Muscle of back (tissue), 3 donors: ENCODE measurements at regions not wholly inside any gene's neighbourhood (a gene's known extent, or its start where the extent isn't known, plus 50 kb on each side); places are given as distances from the start of the nearest gene placed in this dataset.
"Not testable (repeated sequence)": the region's sequence is repeated elsewhere in the genome, so short reads cannot be mapped to it uniquely, and the experiment has no call there.

Source experiments
- DNase-seq, 3 donors: peaks; one replicate each; pipeline versions ENCODE4 v3.0.0 to v3.0.0-alpha.2; 2013

DNA sequence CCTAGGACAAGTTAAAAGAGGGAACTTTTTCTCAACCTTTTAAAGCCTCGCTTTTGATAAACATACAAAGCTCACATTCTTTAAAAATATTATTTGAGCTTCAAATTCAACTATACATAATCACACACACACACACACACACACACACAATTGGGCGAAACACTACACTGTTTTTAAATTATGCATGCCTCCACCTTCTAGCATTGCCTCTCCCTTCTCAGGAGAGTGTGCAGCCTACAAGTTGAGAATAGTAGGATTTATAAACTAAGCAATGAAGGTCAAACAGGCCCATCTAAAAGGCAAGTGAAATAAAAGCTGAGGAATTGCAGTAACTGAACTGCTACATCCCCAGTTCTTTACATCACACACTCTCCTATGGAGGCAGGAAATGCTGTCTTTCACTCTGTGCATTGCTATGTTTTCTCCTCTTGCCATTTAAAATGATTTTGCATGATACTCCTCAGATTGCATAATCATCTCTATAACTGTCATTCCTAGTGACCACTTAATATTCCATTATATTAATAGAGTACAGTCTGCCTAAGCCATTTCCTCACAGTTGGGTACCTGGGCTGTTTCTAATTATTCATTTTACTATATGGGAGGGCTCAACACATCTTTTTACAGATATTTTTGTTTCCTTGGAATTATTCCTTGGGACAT lies 92.5 kb upstream of the KCNE2 start:
- no peak for DNase-seq

DNA sequence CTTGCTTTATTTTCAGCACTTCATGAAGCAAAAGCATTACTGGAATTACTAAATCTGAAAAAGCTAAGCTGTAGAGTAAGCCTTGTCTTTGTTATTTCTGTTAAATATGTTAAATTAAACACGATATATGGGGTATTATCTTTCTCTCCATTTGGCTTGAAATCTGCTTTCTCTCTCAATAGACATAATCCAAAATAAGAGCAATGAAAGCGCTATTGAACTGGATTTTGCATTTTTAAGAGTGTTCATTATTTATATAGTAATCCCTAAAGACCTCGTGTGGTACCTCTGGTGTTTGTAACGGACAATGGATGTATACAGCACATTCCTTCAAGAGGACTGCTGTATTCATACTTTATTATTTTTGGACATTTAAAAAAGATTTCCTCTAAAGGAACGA lies 91.5 kb upstream of the KCNE2 start:
- no peak for DNase-seq

DNA sequence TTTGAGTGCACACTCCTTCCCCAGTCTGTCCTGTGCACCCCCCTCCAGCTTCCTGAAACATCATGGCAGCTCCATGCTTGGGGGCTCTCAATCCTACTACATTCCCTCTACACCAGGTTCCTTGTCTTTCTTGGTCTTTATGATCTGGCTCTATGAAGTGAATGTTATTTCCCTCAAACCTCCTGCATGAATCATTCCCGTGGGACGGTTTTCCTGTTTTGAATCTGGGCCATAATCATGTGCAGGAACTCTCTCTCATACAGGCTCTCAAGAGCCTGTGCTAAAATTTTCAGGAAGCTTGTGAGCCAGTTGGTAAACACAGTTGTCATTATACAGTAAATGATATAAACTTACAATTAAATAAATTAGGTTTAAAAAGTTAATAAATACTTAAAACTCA lies 89.8 kb upstream of the KCNE2 start:
- DNase-seq, result no peak

DNA sequence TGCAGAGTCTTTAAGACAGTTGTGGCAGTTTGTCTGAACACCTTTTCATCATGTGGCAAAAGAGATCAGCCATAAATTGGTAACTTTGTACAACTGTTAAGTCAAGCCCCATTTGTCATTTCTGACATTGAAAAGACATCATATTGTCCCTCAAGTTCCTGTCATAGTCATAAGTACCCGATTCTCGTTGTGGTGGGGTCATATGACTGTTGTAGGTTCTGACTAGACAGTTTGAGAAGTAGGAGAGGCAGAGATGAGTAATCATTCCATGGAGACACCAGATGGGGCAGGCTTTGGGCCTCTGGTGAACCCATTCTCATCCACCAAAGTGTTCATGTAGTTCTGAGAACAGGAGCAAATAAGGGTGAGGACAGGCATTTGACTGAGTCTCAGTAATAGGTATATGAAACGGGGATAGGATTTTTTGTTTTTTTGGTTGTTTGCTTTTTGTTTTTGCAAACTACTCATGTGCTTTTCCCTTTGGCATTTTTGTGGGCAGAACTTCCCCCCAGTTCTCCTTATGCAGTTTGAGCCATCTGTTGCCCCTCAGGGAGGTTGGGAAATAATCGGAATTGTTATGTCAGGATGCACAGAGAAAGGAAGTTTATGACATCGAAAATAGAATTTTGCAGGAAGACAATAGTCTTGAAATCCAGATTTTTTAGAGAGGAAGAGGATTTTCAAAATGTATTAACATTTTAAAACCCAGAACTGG lies 86.9 kb upstream of the KCNE2 start:
- no peak for DNase-seq

DNA sequence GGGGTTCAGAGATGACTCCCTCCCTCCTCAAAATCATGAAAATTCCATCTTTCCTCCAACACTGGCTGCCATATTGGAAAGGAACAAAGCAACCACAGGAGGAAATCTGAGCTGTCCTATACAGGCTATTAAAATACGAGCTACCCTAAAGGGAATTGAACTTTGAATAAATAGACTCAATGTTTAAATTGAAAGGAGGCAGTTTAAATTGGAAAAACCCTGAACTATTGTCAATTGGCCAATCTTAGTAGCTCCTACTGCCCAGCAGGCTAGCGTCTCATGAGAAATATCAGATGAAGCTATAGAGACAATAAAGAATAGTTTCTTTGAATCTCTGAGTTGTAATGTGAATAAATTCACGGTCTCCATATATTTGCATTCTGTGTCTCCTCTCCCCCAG lies 85.4 kb upstream of the KCNE2 start:
- no peak for DNase-seq

DNA sequence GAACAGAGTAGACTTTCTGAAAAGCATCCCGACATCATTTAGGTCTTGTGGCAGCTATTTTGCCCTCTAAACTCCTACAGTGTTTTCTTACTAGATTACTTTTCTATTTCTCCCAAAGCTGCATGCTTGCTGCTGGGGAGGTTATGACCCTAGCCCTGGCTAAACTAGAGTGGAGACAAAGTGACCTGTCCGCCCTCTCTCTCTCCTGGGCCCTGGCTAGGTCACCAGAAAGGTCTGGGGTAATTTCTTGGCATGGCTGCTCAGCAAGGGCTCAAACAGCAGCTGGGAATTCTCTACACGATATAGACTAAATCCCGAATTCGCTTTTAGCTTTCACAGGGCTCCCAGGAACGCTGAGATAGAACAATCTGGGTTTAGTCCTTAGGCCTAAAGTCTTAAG lies 84.5 kb upstream of the KCNE2 start:
- DNase-seq, result no peak

DNA sequence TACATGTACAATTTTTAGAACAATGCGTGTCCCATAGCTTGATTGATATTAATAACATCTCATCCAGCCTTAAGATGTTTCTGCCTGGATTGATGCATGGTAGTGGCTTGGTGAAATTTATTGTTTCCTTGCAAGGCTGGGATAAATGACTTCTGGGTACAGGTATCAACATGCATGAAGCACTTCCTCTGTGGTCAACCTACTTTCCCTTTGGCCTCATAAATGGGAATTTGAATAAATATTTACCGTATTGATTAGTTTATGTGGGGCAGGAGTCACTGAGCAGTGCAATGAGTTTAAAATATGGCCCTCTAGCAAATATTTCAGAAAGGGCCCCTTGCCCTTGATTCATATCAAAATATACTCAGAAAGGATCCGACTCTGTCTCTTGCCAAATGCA lies 83.9 kb upstream of the KCNE2 start:
- no peak for DNase-seq

DNA sequence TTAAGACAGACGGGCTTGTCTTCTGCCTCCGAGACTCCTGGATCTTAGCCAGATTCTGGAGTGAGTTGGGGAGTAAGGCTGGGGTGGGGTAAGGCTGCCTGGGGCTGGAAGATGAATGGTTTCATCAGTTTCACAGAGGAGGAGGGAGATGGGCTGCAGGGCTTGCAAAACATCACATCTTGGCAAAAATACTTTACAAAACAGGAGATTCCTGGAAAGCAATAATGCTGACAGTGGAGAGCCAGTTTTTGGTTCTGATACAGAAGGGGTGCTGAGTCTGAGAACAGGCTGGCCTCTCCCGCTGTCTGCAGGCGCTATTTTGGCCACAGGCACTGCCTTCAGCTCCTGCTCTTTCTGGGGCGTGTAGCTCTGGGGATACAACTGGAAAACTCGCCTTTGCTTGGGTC lies 83.4 kb upstream of the KCNE2 start:
- DNase-seq, result peak; percentile 40 to 89 (median 76)

DNA sequence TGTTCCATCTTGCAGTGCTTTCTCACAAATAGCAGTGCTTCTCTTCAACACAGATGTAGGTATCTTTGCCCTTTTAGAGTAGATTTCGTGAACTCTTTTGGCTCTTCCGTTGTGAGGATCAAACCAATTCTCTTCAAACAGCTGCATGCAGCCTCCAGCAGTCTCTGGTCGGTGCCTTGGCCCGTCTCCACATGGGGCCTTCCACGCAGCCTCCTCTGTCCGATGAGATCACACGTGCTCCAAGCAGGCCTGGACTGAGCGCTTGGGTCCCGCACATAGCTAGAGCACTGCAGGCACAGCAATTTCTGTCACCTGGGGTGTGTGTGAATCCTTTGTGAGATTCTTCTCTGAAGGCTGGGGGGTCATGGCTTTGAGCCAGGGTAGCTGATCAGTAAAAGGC lies 82.8 kb upstream of the KCNE2 start:
- peak in 2 of 3 donors; percentile 73 to 87 for DNase-seq

DNA sequence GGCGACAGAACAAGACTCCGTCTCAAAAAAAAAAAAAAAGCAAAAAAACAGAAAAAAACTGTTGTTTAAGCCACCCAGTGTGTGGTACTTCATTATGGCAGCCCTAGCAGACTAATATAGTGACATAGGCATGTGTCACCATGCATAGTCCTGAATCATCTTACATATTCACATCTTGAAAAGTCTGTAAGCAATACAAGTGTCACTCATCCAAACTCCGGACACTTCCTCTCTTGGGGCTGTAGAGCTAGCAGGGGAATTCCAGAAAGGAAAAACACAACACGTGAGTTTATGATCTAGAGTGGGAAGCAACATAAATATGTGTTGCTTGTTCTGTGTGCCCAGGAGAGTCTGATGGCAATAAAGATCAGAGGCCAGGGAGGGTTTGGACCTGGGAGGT lies 81.6 kb upstream of the KCNE2 start:
- DNase-seq, result no peak

DNA sequence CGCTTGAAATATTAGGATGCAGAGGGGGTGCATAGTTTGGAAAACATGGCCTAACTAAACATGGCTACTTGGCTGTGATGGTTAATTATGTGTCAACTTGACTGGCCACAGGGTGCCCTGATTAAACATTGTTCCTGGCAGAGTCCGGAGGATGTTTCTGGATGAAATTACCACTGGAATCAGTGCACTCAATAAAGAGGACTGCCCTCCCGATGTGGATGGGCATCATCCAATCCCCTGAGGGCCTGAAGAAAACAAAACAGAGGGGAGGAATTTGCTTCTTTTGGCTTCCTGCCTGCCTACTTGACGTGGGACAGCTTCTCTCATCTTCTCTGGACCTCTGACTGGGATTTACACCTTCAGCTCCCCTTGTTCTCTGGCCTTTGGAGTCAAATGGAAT lies 79.1 kb upstream of the KCNE2 start:
- DNase-seq, result no peak

DNA sequence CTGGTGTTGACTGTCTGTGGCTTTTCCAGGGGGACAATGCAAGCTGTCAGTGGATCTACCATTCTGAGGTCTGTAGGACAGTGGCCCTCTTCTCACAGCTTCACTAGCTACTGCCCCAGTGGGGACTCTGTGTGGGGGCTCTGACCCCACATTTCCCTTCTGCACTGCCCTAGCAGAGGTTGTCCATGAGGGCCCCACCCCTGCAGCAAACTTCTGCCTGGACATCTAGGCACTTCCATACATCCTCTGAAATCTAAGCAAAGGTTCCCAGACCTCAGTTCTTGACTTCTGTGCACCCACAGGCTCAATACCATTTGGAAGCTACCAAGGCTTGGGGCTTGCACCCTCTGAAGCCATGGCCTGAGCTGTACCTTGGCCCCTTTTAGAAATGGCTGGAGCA lies 75.8 kb upstream of the KCNE2 start:
- DNase-seq, result not testable (repeated sequence)

DNA sequence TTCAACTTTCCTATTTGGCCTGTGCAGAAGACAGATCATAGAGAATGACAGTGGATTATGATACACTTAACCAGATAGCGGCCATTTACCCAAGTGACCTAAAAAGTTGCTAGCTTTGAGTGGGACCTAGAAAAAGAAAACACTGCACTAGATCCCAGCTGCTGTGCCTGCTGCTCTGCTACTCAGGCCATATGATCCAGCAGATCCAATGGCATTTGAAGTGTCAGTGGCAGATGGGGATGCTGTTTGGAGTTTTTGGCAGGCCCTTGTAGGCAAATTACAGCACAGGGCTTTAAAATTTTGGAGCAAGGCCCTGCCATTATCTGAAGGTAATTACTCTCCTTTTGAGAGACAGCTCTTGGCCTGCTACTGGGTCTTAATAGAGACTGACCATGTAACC lies 74.0 kb upstream of the KCNE2 start:
- no peak for DNase-seq

DNA sequence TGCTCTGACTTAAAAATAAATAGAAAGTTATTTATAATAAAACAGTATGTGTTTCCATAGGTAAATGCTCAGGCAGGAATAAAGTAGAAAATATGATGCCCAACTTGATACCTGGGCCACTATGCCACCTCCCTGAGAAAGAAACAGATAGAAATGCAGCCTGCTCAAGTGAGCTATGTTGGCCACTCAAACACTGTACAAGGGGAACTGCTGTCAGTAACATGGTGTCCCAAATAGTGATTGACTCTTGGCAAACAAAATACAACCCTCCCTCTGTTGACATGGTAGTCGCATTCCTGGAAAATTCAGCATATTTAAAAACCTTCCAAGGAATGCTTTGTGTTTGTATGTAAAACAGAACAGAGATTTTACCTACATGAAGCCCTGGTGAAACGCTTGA lies 66.9 kb upstream of the KCNE2 start:
- no peak for DNase-seq

DNA sequence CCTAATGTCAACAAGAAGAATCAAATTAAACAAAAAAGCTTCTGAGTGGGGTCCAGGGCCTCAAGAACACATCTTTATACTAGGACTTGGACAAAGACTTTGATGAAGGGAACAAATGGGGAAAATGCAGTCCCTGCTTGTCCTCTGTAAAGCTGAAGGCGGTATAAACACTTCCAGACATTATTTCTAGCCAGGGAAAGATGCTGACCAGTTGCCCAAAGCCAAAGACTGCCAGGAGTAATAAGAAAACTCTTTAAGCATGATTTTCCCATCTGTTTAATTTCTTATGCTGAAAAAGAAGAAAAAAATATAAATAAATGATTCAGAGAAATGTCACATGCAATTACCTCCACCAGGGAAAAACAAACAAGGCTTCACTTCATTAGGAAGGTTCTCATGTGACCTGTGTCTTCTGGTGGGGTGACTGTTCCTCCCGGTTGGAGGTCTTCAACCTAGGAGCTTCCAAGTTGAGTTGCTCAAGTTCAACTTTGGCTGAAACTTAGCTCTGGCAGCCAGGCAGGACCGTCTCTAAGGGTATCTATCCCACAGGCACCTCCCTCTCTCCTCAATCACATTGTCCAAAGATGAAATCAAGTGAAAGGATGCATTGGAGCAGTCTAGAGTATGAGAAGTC lies 65.2 kb upstream of the KCNE2 start:
- DNase-seq, result no peak

DNA sequence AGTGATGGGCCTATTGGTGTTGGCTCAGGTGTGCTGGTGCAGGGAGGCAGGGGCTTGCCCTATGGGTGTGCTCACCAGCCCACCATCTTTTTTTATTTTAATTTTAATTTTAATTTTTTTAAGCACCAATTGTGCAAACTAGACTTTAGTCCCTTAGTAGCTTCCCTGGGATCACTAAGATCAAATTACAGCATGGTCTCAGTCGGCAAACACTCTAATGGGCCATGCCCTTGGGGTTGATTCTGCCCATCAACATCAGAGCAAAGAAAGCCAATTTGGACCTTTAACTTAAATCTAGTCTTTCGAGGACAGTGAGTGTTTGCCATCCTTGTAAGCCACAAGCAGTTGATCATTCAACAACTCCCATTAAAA lies 64.7 kb upstream of the KCNE2 start:
- DNase-seq, result no peak

DNA sequence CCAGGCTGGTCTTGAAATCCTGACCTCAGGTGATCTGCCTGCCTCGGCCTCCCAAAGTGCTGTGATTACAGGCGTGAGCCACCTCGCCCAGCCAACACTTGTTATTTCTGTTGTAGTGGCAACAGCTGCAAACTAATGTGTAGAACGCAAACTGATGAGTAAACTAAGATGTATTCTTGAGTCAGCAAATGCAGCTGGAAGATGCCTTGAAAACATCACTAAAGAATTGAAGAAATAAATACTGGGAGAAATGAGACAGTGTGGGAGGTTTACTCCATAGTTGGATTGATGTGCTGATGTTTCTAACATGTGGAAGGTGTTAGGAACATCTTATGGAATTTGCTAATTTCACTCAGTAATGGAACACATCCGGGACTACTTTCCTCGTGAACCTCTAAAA lies 61.3 kb upstream of the KCNE2 start:
- DNase-seq, result no peak

DNA sequence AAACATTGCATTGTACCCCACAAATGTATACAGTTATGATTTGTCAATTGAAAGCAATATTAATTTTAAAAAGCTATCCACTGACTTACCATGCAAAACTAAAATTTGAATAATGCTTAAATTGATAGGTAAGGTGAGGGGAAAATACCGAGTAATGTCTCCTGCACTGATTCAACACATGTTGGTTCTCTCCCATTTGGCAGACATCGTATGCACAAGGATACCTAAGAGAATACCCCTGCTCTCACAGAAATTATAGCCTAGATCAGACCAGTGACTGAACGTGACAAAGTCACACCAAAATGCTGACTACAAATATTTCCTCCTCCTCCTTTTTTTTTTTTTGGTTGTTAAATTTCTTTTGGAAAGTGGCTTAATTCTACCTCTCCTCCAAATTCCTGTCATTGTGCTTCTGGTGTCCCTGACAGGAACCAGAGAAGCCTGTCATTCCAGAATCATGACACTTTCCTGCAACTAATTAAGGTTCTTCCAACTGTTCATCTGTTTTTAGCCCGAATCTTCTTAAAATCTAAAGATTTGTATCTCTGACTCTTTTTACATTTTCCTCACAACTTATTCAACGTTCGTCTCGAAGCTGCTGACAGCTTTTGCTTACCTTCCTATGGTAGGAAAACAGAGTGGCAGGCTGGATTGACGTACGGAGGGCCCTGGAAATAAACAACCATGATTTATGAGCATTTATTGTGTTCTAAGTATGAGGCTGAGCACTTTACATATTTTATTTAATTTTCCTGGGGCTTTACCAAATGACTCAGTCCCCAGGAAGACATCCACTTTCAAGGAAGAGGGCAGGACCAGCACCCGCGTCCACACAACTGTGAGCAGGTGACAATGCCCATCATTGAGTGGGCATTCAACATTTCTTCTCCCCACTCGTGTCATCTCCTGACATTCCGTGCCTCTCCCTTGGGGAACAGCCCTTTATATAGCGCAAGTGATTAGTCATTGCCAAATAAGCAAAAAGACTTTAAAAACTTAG lies 57.9 kb upstream of the KCNE2 start:
- DNase-seq, result no peak

DNA sequence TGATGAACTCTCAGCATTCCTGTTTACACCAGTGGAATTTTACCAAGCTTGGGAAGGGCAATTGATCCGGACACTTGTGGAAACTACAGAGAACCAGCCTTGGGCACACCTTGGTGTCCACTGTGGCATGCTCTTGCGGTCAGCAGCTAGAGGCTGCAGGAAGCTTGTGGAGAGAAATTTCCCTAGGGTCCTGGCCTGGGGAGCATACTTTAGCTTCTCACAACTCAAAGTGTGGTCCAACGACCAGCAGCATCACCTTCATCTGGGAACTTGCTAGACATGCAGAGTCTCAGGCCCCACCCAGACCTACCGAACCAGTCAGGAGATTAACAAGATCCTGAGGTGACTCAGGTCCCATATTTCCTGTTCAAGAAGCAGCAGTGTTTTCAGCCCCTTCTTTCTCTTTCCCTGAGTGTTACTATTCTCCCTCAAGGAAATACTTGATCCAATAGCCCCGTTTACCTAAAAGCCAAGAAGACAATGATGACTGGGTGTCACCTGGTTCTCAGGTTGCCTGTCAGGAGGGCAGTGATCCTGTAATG lies 55.7 kb upstream of the KCNE2 start:
- no peak for DNase-seq

DNA sequence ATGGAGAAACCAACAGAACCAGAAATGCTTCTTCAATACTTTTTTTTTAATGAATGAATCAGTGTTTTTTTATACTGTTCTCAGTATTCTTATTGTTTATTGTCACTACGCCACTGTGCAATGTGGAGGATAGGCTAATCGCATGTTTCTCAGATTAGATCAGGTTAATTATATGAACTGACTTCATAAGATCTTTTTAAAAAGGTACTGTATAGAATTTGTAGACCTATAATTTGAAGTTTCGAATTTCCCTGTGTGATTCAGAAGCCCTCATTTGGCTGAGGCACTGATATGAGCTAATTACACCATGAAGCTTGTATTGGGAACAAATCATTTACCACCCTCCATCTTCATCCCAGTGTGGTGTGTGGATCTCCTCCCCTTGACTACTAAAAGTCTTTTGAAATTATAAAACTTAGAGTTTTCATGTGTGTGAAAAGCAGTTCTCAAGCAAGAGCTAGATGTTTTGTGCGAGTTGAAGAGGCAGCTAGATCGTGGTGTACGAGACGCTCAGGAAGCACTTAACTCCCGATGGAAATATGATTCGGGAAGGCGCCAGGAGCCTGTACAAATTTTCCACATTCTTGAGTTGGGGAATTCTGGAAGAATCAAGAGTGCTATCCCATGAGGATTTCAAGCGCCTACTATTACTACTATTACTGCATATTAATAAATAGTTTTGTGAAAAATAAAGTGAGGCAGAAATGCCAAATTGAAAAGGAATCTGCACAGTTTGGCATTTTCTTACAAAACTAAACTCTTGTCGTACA lies 52.1 kb upstream of the KCNE2 start:
- DNase-seq, result peak in 1 of 3 donors; percentile 48

DNA sequence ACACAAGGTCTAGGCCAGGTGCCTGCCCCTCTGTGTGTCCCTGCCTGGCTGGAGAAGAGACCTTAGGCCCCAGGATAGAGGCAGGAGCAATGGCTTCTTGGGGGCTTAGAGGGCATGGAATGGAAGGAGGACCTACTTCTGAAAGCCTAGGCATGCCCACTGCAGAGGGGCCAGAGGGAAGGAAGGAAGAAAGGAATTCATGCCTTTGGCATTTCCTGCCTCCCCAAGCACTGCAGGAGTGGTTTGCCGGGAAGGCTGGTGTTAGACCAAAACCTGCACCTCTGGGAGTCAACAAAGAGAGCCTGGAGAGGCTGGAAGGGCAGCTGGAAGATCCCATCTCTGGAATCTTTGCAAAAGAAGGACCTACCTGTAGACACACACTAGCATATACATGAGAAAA lies 50.7 kb upstream of the KCNE2 start:
- DNase-seq, result no peak
